Neuron (in vitro differentiated cells): ENCODE measurements at regions not wholly inside any gene's neighbourhood (a gene's known extent, or its start where the extent isn't known, plus 50 kb on each side); places are given as distances from the start of the nearest gene placed in this dataset.
"Not testable (repeated sequence)": the region's sequence is repeated elsewhere in the genome, so short reads cannot be mapped to it uniquely, and the experiment has no call there.

Experiments
- H2AFZ ChIP-seq: one replicate; pipeline ENCODE4 v1.6.1; 2013; ENCODE audit warnings: low read depth, mild to moderate bottlenecking, inconsistent platforms, low read length, moderate library complexity
- H3K27me3 ChIP-seq: one replicate; pipeline ENCODE4 v1.6.1; 2013; ENCODE audit warnings: low read length; ENCODE audit not compliant: insufficient read depth
- H3K36me3 ChIP-seq: one replicate; pipeline ENCODE4 v1.6.1; 2013; ENCODE audit warnings: low read length; ENCODE audit not compliant: insufficient read depth
- H3K4me1 ChIP-seq: one replicate; pipeline ENCODE4 v1.6.1; 2013; ENCODE audit warnings: low read length; ENCODE audit not compliant: insufficient read depth
- H3K4me3 ChIP-seq: 2 replicates; pipeline ENCODE4 v1.5.1; 2013; ENCODE audit warnings: mild to moderate bottlenecking, low read length, moderate library complexity
- H3K9me3 ChIP-seq: one replicate; pipeline ENCODE4 v1.6.1; 2013; ENCODE audit warnings: low read length

- no peaks in the 10 kb centered on the region for H3K27me3 ChIP-seq
- no peaks in the 10 kb centered on the region for H3K36me3 ChIP-seq
Observed at GRCh38 chr12:62001424-62001823, 258.8 kb upstream of the USP15 start.

GRCh38 chr12:62003226-62003625 lies 257.0 kb upstream of the USP15 start:
- H3K36me3 ChIP-seq, result no peaks in the 10 kb centered on the region
- no peak overlapping the region for H2AFZ ChIP-seq
- H3K4me1 ChIP-seq, result no peaks in the 10 kb centered on the region
- no peaks in the 10 kb centered on the region for H3K27me3 ChIP-seq
- H3K9me3 ChIP-seq, result no peaks in the 10 kb centered on the region
- H3K4me3 ChIP-seq, result no peak overlapping the region

More at GRCh38 chr12:62001424-62001823, 258.8 kb upstream of the USP15 start:
- H3K9me3 ChIP-seq, result no peaks in the 10 kb centered on the region
- H2AFZ ChIP-seq, result no peak overlapping the region
- H3K4me3 ChIP-seq, result no peak overlapping the region
- H3K4me1 ChIP-seq, result no peaks in the 10 kb centered on the region

- Histone ChIP-seq H3K27me3 (no peaks in the 10 kb centered on the region), H2AFZ (no peak overlapping the region), H3K9me3 (no peaks in the 10 kb centered on the region), H3K36me3 (no peaks in the 10 kb centered on the region), H3K4me3 (no peak overlapping the region), H3K4me1 (no peaks in the 10 kb centered on the region)
Observed at GRCh38 chr12:62003701-62004100, 256.5 kb upstream of the USP15 start.

- Histone ChIP-seq H3K9me3 (no peaks in the 10 kb centered on the region), H3K27me3 (no peaks in the 10 kb centered on the region), H3K4me3 (no peak overlapping the region), H3K4me1 (no peaks in the 10 kb centered on the region), H3K36me3 (no peaks in the 10 kb centered on the region), H2AFZ (peak overlapping the region; percentile 23)
Observed at GRCh38 chr12:62005615-62006014, 254.6 kb upstream of the USP15 start.

GRCh38 chr12:62006076-62006732 lies 254.0 kb upstream of the USP15 start:
- Histone ChIP-seq H3K4me1 (no peaks in the 10 kb centered on the region), H3K27me3 (no peaks in the 10 kb centered on the region), H3K36me3 (no peaks in the 10 kb centered on the region), H2AFZ (peak overlapping the region; percentile 23), H3K9me3 (no peaks in the 10 kb centered on the region), H3K4me3 (no peak overlapping the region)

GRCh38 chr12:62008703-62009102 lies 251.5 kb upstream of the USP15 start:
- H3K9me3 ChIP-seq, result no peaks in the 10 kb centered on the region
- no peaks in the 10 kb centered on the region for H3K36me3 ChIP-seq
- no peak overlapping the region for H2AFZ ChIP-seq
- H3K27me3 ChIP-seq, result no peaks in the 10 kb centered on the region
- H3K4me3 ChIP-seq, result no peak overlapping the region
- H3K4me1 ChIP-seq, result no peaks in the 10 kb centered on the region

GRCh38 chr12:62009445-62009844 lies 250.8 kb upstream of the USP15 start:
- Histone ChIP-seq H3K36me3 (no peaks in the 10 kb centered on the region), H3K27me3 (no peaks in the 10 kb centered on the region), H3K4me3 (no peak overlapping the region), H3K4me1 (no peaks in the 10 kb centered on the region), H2AFZ (no peak overlapping the region), H3K9me3 (no peaks in the 10 kb centered on the region)

GRCh38 chr12:62010331-62010906 lies 249.8 kb upstream of the USP15 start:
- not testable (repeated sequence) for H2AFZ ChIP-seq, H3K4me3 ChIP-seq, H3K36me3 ChIP-seq, H3K9me3 ChIP-seq, H3K27me3 ChIP-seq, H3K4me1 ChIP-seq

- H3K4me1 ChIP-seq, H3K27me3 ChIP-seq, H3K36me3 ChIP-seq, H3K4me3 ChIP-seq, H3K9me3 ChIP-seq, H2AFZ ChIP-seq: not testable (repeated sequence)
Observed at GRCh38 chr12:62010973-62011372, 249.2 kb upstream of the USP15 start.

- no peak overlapping the region for H2AFZ ChIP-seq
- no peak overlapping the region for H3K4me3 ChIP-seq
- no peaks in the 10 kb centered on the region for H3K36me3 ChIP-seq
- no peaks in the 10 kb centered on the region for H3K9me3 ChIP-seq
- H3K27me3 ChIP-seq, result no peaks in the 10 kb centered on the region
- H3K4me1 ChIP-seq, result no peaks in the 10 kb centered on the region
Observed at GRCh38 chr12:62014330-62014729, 245.9 kb upstream of the USP15 start.

GRCh38 chr12:62016021-62016420 lies 244.2 kb upstream of the USP15 start:
- H2AFZ ChIP-seq, result no peak overlapping the region
- H3K9me3 ChIP-seq, result no peaks in the 10 kb centered on the region
- H3K4me3 ChIP-seq, result no peak overlapping the region
- no peaks in the 10 kb centered on the region for H3K27me3 ChIP-seq
- H3K4me1 ChIP-seq, result no peaks in the 10 kb centered on the region
- no peaks in the 10 kb centered on the region for H3K36me3 ChIP-seq

GRCh38 chr12:62021808-62022207 lies 238.4 kb upstream of the USP15 start:
- no peak overlapping the region for H3K4me3 ChIP-seq
- H3K9me3 ChIP-seq, result no peaks in the 10 kb centered on the region
- no peaks in the 10 kb centered on the region for H3K27me3 ChIP-seq
- no peaks in the 10 kb centered on the region for H3K4me1 ChIP-seq
- H2AFZ ChIP-seq, result no peak overlapping the region
- no peaks in the 10 kb centered on the region for H3K36me3 ChIP-seq

GRCh38 chr12:62028536-62028935 lies 231.7 kb upstream of the USP15 start:
- no peaks in the 10 kb centered on the region for H3K27me3 ChIP-seq
- H3K36me3 ChIP-seq, result no peaks in the 10 kb centered on the region
- no peaks in the 10 kb centered on the region for H3K9me3 ChIP-seq
- H2AFZ ChIP-seq, result no peak overlapping the region
- no peaks in the 10 kb centered on the region for H3K4me1 ChIP-seq
- no peak overlapping the region for H3K4me3 ChIP-seq

GRCh38 chr12:62032870-62033269 lies 227.3 kb upstream of the USP15 start:
- Histone ChIP-seq H3K27me3 (no peaks in the 10 kb centered on the region), H3K4me1 (no peaks in the 10 kb centered on the region), H2AFZ (no peak overlapping the region)

More at GRCh38 chr12:62032870-62033269, 227.3 kb upstream of the USP15 start:
- H3K4me3 ChIP-seq, result no peak overlapping the region
- no peaks in the 10 kb centered on the region for H3K36me3 ChIP-seq
- H3K9me3 ChIP-seq, result no peaks in the 10 kb centered on the region
